Liver (tissue), 8 donors: ENCODE measurements at regions not wholly inside any gene's neighbourhood (a gene's known extent, or its start where the extent isn't known, plus 50 kb on each side); places are given as distances from the start of the nearest gene placed in this dataset.

Source experiments
- DNase-seq: peaks from one replicate; pipeline ENCODE4 v3.0.0-alpha.2; 2017; ENCODE audit warnings: low spot score
- H3K27ac ChIP-seq, 2 donors: one replicate each; pipeline ENCODE4 v1.7.0; 2013; ENCODE audit warnings: inconsistent platforms in 2 of 2, low read length in 2 of 2, control low read depth in 1 of 2, low read depth in 1 of 2, mild to moderate bottlenecking in 1 of 2
- H3K27me3 ChIP-seq, 4 donors: one replicate each; pipeline versions ENCODE4 v1.6.1 to v1.7.0; 2013; ENCODE audit warnings: low read length in 3 of 4, inconsistent platforms in 1 of 4, mild to moderate bottlenecking in 1 of 4, moderate library complexity in 1 of 4; ENCODE audit not compliant: control insufficient read depth in 4 of 4, insufficient read depth in 4 of 4
- H3K36me3 ChIP-seq, 4 donors: one replicate each; pipeline versions ENCODE4 v1.6.1 to v1.7.0; 2013; ENCODE audit warnings: low read length in 3 of 4, mild to moderate bottlenecking in 3 of 4, low read depth in 1 of 4, moderate library complexity in 1 of 4; ENCODE audit not compliant: control insufficient read depth in 4 of 4, insufficient read depth in 3 of 4
- H3K4me1 ChIP-seq, 4 donors: one replicate each; pipeline versions ENCODE4 v1.6.1 to v1.7.0; 2013; ENCODE audit warnings: low read length in 3 of 4, mild to moderate bottlenecking in 3 of 4, moderate library complexity in 1 of 4; ENCODE audit not compliant: control insufficient read depth in 4 of 4, insufficient read depth in 4 of 4
- H3K4me3 ChIP-seq, 3 donors: one replicate each; pipeline versions ENCODE4 v1.6.1 to v1.7.0; 2013; ENCODE audit warnings: low read length in 3 of 3, control low read depth in 1 of 3, low read depth in 1 of 3, mild to moderate bottlenecking in 1 of 3
- H3K9ac ChIP-seq, 2 donors: one replicate each; pipeline ENCODE4 v1.7.0; 2013; ENCODE audit warnings: low read length in 2 of 2, mild to moderate bottlenecking in 2 of 2, moderate library complexity in 2 of 2, control low read depth in 1 of 2, low read depth in 1 of 2
- H3K9me3 ChIP-seq, 4 donors: one replicate each; pipeline versions ENCODE4 v1.6.1 to v1.7.0; 2013; ENCODE audit warnings: low read length in 3 of 4; ENCODE audit not compliant: control insufficient read depth in 4 of 4
- EGR1 ChIP-seq, 2 donors: IDR thresholded peaks; 2 replicates each; pipeline ENCODE4 v1.6.1; 2016 to 2018; ENCODE audit warnings: antibody characterized with exemption in 2 of 2, low read depth in 2 of 2
- FOXA1 ChIP-seq: IDR thresholded peaks from 2 replicates; pipeline ENCODE4 v1.6.1; 2016; ENCODE audit warnings: antibody characterized with exemption
- GABPA ChIP-seq, 2 donors: IDR thresholded peaks in 1 of 2; conservative IDR thresholded peaks in 1 of 2; 2 replicates each; pipeline ENCODE4 v1.6.1; 2016; ENCODE audit warnings: antibody characterized with exemption in 2 of 2, mild to moderate bottlenecking in 1 of 2, moderate library complexity in 1 of 2
- JUND ChIP-seq, 2 donors: IDR thresholded peaks; 2 replicates each; pipeline ENCODE4 v1.6.1; 2016; ENCODE audit warnings: antibody characterized with exemption in 2 of 2
- RAD21 ChIP-seq, 2 donors: IDR thresholded peaks; 2 replicates each; pipeline ENCODE4 v1.6.1; 2016; ENCODE audit warnings: antibody characterized with exemption in 2 of 2, mild to moderate bottlenecking in 2 of 2
- SP1 ChIP-seq: IDR thresholded peaks from 2 replicates; pipeline ENCODE4 v1.6.1; 2018; ENCODE audit warnings: antibody characterized with exemption, mild to moderate bottlenecking
- WGBS: extraction: QIAGEN DNeasy Blood & Tissue Kit; methylation state at CpG from one replicate; pipeline ENCODE4 v1.1.7; 2013; 5-methylcytosine and 5-hydroxymethylcytosine counted together
- TF ChIP-seq, protein P1 (sequence below): IDR thresholded peaks from 2 replicates; pipeline ENCODE4 v1.6.1; 2016; ENCODE audit warnings: antibody characterized with exemption
- TF ChIP-seq, protein P2 (sequence below): IDR thresholded peaks from 2 replicates; pipeline ENCODE4 v1.6.1; 2016; ENCODE audit warnings: antibody characterized with exemption
- TF ChIP-seq, protein P3 (sequence below): IDR thresholded peaks from 2 replicates; pipeline ENCODE4 v1.6.1; 2016; ENCODE audit warnings: antibody characterized with exemption, mild to moderate bottlenecking
- TF ChIP-seq, protein P4 (sequence below): fragments of 150-350 bp; IDR thresholded peaks from 2 replicates; pipeline ENCODE4 v1.5.1; 2017; ENCODE audit warnings: improper control_type of control experiment, low read depth, low read length; ENCODE audit not compliant: missing input control
- donor health status: healthy.
- donor health status: healthy.
- donor health status: healthy.
- donor health status: healthy.
- donor health status: healthy.

DNA sequence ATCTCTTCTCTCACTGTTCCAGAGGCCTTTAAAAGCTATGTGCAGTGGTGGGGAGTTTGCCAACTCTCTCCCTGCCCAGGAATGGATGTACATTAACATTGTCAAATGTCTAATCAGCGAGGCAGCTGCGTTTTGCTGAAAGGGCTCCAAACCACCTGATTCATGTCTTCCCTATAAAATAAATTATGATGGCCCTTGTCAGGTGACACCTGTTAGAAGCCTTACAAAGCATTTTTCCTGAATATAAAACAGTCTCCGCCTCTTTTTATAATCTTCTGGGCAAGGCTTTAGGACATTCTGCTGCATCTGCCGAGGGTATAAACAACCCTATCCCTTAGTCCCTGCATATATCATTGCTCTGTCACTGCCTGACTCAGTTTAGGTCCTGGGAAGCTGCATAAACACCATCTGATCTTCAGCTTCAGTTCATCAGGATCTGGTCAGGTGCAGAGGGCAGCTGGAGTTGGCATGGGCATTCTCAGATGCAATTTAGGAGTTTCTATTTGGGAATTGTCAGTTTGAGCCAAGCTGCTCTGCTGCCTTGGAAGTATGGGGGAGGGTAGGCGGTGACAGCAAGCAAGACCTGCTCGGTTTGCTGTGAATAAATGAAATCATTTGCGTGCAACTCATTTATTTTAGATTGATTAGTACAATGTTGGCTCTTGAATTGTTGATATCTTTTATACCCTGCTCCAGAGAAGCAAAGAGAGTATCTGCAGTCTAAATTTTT, 103.5 kb downstream of the ACER2 start:
- H3K9me3 ChIP-seq: peaks cover 0 to 3% (median 0%) of the 10 kb centered on the region in 4 donors
- H3K27ac ChIP-seq: no peak overlapping the region
- H3K4me1 ChIP-seq: no peaks in the 10 kb centered on the region
- no peak overlapping the region for H3K9ac ChIP-seq
- WGBS: 69% methylated on average over 7 of the region's 7 CpGs
- H3K36me3 ChIP-seq: no peaks in the 10 kb centered on the region
- no peak for DNase-seq
- TF ChIP-seq, protein P1, sequence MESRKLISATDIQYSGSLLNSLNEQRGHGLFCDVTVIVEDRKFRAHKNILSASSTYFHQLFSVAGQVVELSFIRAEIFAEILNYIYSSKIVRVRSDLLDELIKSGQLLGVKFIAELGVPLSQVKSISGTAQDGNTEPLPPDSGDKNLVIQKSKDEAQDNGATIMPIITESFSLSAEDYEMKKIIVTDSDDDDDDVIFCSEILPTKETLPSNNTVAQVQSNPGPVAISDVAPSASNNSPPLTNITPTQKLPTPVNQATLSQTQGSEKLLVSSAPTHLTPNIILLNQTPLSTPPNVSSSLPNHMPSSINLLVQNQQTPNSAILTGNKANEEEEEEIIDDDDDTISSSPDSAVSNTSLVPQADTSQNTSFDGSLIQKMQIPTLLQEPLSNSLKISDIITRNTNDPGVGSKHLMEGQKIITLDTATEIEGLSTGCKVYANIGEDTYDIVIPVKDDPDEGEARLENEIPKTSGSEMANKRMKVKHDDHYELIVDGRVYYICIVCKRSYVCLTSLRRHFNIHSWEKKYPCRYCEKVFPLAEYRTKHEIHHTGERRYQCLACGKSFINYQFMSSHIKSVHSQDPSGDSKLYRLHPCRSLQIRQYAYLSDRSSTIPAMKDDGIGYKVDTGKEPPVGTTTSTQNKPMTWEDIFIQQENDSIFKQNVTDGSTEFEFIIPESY: no peak
- TF ChIP-seq JUND (IDR thresholded peaks at IDR 0.05) (no peak), GABPA (IDR thresholded peaks at IDR 0.05 in 1 of 2, conservative IDR thresholded peaks at IDR 0.05 in 1 of 2) (no peak), FOXA1 (no peak), EGR1 (IDR thresholded peaks at IDR 0.05; ENCODE audit: low read depth in 2 of 2) (no peak)
- TF ChIP-seq, protein P2, sequence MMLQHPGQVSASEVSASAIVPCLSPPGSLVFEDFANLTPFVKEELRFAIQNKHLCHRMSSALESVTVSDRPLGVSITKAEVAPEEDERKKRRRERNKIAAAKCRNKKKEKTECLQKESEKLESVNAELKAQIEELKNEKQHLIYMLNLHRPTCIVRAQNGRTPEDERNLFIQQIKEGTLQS: no peak
- TF ChIP-seq, protein P3, sequence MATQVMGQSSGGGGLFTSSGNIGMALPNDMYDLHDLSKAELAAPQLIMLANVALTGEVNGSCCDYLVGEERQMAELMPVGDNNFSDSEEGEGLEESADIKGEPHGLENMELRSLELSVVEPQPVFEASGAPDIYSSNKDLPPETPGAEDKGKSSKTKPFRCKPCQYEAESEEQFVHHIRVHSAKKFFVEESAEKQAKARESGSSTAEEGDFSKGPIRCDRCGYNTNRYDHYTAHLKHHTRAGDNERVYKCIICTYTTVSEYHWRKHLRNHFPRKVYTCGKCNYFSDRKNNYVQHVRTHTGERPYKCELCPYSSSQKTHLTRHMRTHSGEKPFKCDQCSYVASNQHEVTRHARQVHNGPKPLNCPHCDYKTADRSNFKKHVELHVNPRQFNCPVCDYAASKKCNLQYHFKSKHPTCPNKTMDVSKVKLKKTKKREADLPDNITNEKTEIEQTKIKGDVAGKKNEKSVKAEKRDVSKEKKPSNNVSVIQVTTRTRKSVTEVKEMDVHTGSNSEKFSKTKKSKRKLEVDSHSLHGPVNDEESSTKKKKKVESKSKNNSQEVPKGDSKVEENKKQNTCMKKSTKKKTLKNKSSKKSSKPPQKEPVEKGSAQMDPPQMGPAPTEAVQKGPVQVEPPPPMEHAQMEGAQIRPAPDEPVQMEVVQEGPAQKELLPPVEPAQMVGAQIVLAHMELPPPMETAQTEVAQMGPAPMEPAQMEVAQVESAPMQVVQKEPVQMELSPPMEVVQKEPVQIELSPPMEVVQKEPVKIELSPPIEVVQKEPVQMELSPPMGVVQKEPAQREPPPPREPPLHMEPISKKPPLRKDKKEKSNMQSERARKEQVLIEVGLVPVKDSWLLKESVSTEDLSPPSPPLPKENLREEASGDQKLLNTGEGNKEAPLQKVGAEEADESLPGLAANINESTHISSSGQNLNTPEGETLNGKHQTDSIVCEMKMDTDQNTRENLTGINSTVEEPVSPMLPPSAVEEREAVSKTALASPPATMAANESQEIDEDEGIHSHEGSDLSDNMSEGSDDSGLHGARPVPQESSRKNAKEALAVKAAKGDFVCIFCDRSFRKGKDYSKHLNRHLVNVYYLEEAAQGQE: no peak
- TF ChIP-seq, protein P4, sequence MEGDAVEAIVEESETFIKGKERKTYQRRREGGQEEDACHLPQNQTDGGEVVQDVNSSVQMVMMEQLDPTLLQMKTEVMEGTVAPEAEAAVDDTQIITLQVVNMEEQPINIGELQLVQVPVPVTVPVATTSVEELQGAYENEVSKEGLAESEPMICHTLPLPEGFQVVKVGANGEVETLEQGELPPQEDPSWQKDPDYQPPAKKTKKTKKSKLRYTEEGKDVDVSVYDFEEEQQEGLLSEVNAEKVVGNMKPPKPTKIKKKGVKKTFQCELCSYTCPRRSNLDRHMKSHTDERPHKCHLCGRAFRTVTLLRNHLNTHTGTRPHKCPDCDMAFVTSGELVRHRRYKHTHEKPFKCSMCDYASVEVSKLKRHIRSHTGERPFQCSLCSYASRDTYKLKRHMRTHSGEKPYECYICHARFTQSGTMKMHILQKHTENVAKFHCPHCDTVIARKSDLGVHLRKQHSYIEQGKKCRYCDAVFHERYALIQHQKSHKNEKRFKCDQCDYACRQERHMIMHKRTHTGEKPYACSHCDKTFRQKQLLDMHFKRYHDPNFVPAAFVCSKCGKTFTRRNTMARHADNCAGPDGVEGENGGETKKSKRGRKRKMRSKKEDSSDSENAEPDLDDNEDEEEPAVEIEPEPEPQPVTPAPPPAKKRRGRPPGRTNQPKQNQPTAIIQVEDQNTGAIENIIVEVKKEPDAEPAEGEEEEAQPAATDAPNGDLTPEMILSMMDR: no peak
- H3K27me3 ChIP-seq: peaks cover 0 to 5% (median 0%) of the 10 kb centered on the region in 4 donors
- H3K4me3 ChIP-seq: no peak overlapping the region

DNA sequence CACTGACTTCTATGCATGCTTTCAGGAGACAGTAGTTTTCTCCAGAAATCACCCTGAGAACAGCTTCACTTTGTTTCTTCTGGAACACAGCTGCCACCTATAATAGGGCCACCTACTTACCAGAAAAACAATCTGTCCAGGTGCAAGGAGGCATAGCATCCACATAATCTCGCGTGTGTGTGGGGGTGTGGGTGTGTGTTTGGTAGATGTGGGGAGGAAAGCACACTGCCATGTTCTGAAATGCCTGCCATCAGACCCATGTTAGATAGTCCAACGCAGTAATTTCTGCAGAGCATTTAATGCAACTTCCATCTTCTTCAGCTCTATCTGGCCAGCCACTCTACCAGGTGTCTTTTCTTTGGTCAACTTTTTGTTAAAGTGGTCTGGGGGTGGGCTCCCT, 102.9 kb downstream of the ACER2 start:
- H3K9me3 ChIP-seq: peaks cover 0 to 3% (median 0%) of the 10 kb centered on the region in 4 donors
- 85% methylated on average over 3 of the region's 3 CpGs for WGBS
- DNase-seq: no peak
- H3K27ac ChIP-seq: no peak overlapping the region
- no peak overlapping the region for H3K9ac ChIP-seq
- TF ChIP-seq JUND (IDR thresholded peaks at IDR 0.05) (no peak), RAD21 (IDR thresholded peaks at IDR 0.05) (no peak), GABPA (IDR thresholded peaks at IDR 0.05 in 1 of 2, conservative IDR thresholded peaks at IDR 0.05 in 1 of 2) (no peak), SP1 (no peak)
- TF ChIP-seq, protein P2: no peak
- TF ChIP-seq, protein P3: no peak
- no peaks in the 10 kb centered on the region for H3K4me1 ChIP-seq
- H3K4me3 ChIP-seq: no peak overlapping the region
- no peaks in the 10 kb centered on the region for H3K36me3 ChIP-seq
- peaks cover 0 to 5% (median 0%) of the 10 kb centered on the region in 4 donors for H3K27me3 ChIP-seq
